WI38 (cell line): ENCODE measurements at regions not wholly inside any gene's neighbourhood (a gene's known extent, or its start where the extent isn't known, plus 50 kb on each side); places are given as distances from the start of the nearest gene placed in this dataset.

ENCODE experiments used
- H3K4me3 ChIP-seq: 2 replicates; pipeline ENCODE4 v1.5.1; 2011; ENCODE audit warnings: low read depth, mild to moderate bottlenecking, control low read depth, low read length
- CTCF ChIP-seq: IDR thresholded peaks from 2 replicates; pipeline ENCODE4 v1.5.1; 2012; ENCODE audit warnings: low read depth, mild to moderate bottlenecking, control low read depth, low read length

- no peak overlapping the region for H3K4me3 ChIP-seq
- TF ChIP-seq CTCF: no peak
Measured at GRCh38 chr18:26639149-26639548, 90.8 kb upstream of the KCTD1 start.

- no peak overlapping the region for H3K4me3 ChIP-seq
- TF ChIP-seq CTCF: no peak
Measured at GRCh38 chr18:26637983-26638382, 89.6 kb upstream of the KCTD1 start.

- TF ChIP-seq CTCF: no peak
- H3K4me3 ChIP-seq: no peak overlapping the region
Measured at GRCh38 chr18:26637324-26637723, 89.0 kb upstream of the KCTD1 start.

- no peak for TF ChIP-seq CTCF
- H3K4me3 ChIP-seq: no peak overlapping the region
Measured at GRCh38 chr18:26635466-26635865, 87.1 kb upstream of the KCTD1 start.

GRCh38 chr18:26634631-26635030 is 86.3 kb upstream of the KCTD1 start:
- no peak for TF ChIP-seq CTCF
- no peak overlapping the region for H3K4me3 ChIP-seq

GRCh38 chr18:26631135-26631534 is 82.8 kb upstream of the KCTD1 start:
- no peak for TF ChIP-seq CTCF
- no peak overlapping the region for H3K4me3 ChIP-seq

- H3K4me3 ChIP-seq: no peak overlapping the region
- no peak for TF ChIP-seq CTCF
Measured at GRCh38 chr18:26630596-26630995, 82.2 kb upstream of the KCTD1 start.
